ENCODE measurements at regions not wholly inside any gene's neighbourhood (a gene's known extent, or its start where the extent isn't known, plus 50 kb on each side); places are given as distances from the start of the nearest gene placed in this dataset.

GRCh38 chr4:32436816-32437215 lies 1716.6 kb downstream of the PCDH7 start:
- Histone ChIP-seq H2AFZ (ENCODE audit: low read length) (no peak overlapping the region), H4K20me1 (ENCODE audit: control insufficient read depth, insufficient read depth, insufficient read length) (no peaks in the 10 kb centered on the region), H3K23ac (ENCODE audit: insufficient read length, low read depth, low read length) (no peak overlapping the region), H3K23me2 (ENCODE audit: insufficient read length, low read depth, low read length, poor library complexity, severe bottlenecking) (no peaks in the 10 kb centered on the region), H2AK5ac (ENCODE audit: insufficient read length, low read length) (no peak overlapping the region), H3K4me1 (ENCODE audit: insufficient read depth, low read length) (no peaks in the 10 kb centered on the region), H2BK20ac (ENCODE audit: low read depth, low read length, poor library complexity, severe bottlenecking) (no peak overlapping the region), H4K91ac (ENCODE audit: insufficient read length, low read depth, low read length) (no peak overlapping the region), H3K79me2 (ENCODE audit: insufficient read depth, low read length) (no peaks in the 10 kb centered on the region), H2BK15ac (ENCODE audit: low read depth, low read length) (no peak overlapping the region), H3K27me3 (ENCODE audit: insufficient read depth, low read length) (no peaks in the 10 kb centered on the region), H3K56ac (ENCODE audit: insufficient read length, low read depth, low read length) (no peak overlapping the region), H3K14ac (ENCODE audit: insufficient read depth, low read length) (no peak overlapping the region), H3T11ph (ENCODE audit: low read length) (no peak overlapping the region), H3K9ac (ENCODE audit: extremely low read depth, insufficient read length, low read length) (no peak overlapping the region), H3K9me3 (ENCODE audit: control insufficient read depth, low read depth, low read length) (no peaks in the 10 kb centered on the region), H2BK5ac (ENCODE audit: insufficient read length, low read length) (no peak overlapping the region), H4K5ac (ENCODE audit: insufficient read length, low read depth, low read length) (no peak overlapping the region), H3K79me1 (ENCODE audit: insufficient read depth, low read depth, low read length, poor library complexity, severe bottlenecking) (no peaks in the 10 kb centered on the region), H3K18ac (ENCODE audit: insufficient read length, low read depth, low read length) (no peak overlapping the region), H2BK12ac (ENCODE audit: insufficient read length, low read depth, low read length) (no peak overlapping the region), H3K4ac (ENCODE audit: low read depth, low read length) (no peak overlapping the region), H3K27ac (ENCODE audit: insufficient read length, low read depth, low read length) (no peak overlapping the region), H4K8ac (replicated peaks; ENCODE audit: insufficient read length, low read depth, low read length) (no peak overlapping the region), H2BK120ac (ENCODE audit: low read depth, low read length, poor library complexity, severe bottlenecking) (no peak overlapping the region), H3K4me2 (ENCODE audit: insufficient read depth, insufficient read length, low read length) (no peak overlapping the region)
- DNase-seq: no peak
- Mint-ChIP-seq H3K27me3 (ENCODE audit: low read depth) (no peaks in the 10 kb centered on the region), H3K27ac (no peak overlapping the region), H3K9me3 (no peaks in the 10 kb centered on the region; a peak in 2 of 5 replicates), H3K36me3 (ENCODE audit: insufficient read depth in 1 of 3, low read depth in 3 of 3) (peaks cover 0 to 3% (median 0%) of the 10 kb centered on the region in 3 experiments; a peak in 1 of 7 replicates), H3K4me1 (peaks cover 4% of the 10 kb centered on the region in 2 experiments; a peak in 3 of 4 replicates), H3K4me3 (no peak overlapping the region)
- no peak for TF ChIP-seq CTCF (conservative IDR thresholded peaks at IDR 0.05)
- no CpG with 5 or more reads among the region's 3 CpGs for WGBS (ENCODE audit: extremely low coverage, insufficient read length, low lambda C conversion rate)

All from H9 (cell line).